ENCODE measurements at regions not wholly inside any gene's neighbourhood (a gene's known extent, or its start where the extent isn't known, plus 50 kb on each side); places are given as distances from the start of the nearest gene placed in this dataset.
A peak's percentile ranks its signal among the peaks of the same experiment; 100 is the strongest.

DNA sequence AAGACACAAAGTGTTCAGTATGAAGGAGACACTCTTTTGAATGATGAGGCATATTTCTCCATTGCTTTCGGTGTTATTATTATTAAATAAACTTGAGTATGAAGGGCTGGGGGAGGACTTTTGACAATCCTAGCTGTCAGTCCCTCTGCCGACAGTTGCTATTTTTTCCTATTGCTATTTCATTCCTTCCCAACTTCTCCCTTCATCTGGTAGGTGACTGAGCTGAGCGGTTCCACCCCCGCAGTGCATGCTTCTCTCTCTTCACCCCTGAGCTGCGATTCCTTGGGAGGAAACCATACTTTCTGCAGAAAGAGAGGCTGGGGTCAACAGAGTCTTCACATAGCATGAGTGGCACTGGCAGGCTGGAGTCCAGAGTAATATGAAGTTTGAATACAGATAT is 261.2 kb upstream of the TAC1 start:
- no peak for DNase-seq

DNA sequence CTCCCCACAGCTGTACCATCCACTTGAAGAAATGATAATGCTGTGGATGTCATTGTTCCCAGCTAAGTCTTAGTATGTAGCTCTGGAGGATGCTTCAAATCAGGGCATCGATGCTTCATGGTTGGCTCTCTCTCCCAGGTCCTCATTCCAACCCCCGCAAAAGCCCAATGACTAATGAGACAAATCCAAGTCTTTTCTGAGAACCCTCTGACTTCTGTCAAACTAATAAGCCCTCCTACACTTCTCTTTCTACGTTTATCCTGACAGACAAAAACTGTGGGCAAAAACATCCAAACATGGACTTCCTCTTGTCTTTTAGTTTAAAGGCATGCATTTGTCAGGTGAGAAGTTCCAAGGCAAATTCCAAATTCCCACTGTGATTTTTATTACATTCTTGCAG is 260.4 kb upstream of the TAC1 start:
- no peak for DNase-seq

GRCh38 chr7:97479740-97480290 is 252.1 kb upstream of the TAC1 start:
- no peak for DNase-seq

DNA sequence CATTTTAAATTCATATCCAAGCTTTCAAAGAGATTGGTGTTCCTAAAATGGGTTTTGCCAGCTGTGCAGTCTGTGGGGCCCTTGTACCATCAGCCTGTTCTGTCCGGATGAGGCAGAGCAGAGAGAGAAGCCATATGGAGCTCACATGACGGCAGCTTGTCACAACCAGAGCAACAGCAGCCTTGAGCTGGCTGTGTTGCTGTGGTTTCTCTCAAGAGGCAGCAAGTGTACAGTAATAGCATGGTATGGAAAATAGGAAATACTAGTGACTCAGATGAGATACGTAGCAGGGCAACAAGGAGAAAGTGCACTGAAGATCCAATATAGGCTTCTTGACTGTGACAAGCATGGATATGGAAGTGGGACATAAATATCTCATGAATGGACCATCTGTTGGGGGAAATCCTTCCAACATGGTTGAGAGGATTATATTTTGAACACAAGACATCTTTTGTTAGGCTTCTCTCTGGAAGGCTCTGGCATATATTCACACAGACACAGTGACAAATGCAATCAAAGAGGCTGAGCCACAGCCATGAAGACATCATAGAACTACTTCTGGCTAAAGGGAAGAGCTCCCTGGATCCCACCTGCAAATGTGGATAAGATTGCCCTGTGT is 251.0 kb upstream of the TAC1 start:
- DNase-seq = peak; percentile 53

DNA sequence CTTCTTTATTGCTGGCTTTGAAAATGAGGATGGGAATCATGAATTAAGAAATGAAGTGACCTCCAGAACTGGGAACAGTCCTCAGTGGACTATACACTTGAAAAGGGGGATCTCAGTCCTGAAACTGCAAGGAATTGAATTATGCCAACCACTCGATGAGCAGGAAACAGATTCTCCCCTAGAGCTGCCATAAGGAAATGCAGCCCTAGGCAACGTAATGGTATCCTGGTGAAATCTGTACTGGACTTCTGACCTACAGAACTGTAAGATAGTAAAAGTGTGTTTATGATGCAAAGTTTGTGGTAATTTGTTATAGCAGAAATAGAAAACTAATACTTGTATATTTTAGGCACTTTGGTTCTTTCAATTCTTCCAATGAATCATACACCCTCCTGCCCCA is 236.4 kb upstream of the TAC1 start:
- DNase-seq = no peak

DNA sequence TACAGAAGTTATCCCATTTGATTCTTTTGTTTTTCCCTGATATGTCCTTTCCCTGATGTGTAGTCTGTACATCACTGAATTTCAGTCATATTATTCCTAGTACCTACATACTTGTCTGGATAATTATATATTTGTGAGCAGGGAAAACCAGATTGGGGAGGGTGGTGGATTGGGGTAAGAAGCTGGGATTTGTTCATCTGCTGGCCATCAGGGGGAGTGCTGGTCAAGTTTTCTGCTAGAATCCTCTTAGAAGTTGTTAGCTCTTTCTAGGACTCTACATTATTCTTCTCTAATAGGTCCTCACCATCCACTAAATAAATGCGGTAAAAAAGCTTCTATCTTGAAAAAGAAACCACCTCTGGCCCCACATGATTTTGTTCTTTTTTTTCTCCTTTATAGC is 232.7 kb upstream of the TAC1 start:
- DNase-seq = no peak

DNA sequence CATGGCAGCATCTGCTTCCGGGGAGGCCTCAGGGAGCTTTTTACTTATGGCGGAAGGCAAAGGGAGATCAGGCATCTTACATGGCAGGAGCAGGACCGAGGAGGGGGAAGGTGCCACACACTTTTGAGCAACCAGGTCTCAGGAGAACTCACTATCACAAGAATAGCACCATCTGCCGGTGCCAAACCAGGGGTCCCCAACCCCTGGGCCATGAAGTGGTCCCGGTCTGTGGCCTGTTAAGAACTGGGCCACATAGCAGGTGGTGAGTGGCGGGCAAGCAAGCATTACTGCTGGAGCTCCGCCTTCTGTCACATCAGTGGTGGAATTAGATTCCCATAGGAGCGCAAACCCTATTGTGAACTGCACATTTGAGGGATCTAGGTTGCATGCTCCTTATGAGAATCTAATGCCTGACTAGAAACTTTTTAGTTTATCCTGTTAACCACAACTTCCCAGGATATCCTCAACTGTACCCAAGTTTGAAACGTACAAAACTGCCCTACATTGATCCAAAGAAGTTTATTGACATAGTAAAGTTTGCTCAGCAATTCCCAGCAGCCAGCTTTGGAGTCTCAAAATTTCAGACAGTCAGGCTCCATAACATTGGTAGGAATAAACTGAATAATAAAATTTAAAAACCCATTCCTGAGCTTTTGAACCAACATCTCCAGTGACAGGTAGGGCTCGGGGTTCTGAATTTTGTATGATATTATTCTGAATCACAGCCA is 228.4 kb upstream of the TAC1 start:
- no peak for DNase-seq

- no peak for DNase-seq
These were observed 225.2 kb upstream of the TAC1 start for GRCh38 chr7:97506728-97507127.

- DNase-seq = no peak
These were observed 219.3 kb upstream of the TAC1 start for GRCh38 chr7:97512441-97513207.

DNA sequence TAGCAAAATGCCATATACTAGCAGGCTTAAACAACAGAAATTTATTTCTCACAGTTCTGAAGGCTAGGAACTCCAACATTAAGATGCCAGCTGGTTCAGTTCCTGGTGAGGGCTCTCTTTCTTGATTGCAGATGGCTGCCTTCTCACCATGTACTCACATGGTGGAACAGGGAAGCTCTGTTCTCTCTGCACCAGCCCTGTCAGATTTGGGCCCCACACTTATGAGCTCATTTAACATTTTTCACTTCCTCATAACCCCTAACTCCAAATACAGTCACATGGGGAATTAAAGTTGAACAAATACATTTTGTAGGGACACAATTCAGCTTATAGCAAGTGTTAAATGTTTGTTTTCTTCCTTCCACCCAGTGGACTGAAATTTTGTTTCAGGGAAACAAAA is 218.6 kb upstream of the TAC1 start:
- DNase-seq = no peak

DNA sequence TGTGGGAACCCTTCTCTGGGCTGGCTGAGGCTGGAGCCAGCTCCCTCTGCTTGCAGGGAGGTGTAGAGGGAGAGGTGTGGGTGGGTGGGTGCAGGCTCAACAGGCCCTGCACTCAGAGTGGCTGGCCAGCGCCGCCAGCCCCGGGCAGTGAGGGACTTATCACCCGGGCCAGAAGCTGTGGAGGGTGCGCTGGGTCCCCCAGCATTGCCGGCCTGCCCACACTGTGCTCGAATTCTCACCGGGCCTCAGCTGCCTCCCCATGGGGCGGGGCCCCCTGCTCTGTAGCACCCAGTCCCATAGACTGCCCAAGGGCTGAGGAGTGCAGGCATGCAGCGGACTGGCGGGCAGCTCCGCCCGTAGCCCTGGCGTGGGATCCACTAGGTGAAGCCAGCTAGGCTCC is 190.7 kb upstream of the TAC1 start:
- DNase-seq = no peak

DNA sequence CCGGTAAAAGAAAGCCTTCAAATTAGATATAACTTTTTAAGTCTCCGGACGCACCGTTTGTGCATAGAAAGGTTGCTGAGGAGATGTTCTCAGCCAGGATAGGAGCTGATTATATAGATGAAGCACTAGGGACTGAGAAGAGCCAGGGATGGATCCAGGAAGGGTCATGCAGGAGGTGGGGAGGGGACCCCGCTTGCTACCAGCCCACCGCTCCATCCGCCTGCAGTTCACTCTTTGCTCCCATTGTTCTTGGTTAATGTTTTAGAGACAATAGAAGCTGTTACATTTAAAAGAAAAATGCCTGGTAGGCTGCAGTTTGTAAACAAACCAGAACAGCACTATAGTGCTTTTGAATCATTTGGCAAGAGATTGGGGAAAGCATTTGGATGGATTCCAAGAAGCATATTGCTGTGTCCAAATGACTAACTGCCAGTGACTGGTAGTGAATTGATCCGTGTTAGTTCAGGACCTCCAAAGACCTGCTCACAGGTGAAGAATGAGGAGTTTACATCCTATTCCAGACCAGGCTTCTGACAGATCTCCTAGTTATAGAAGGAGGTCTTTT is 175.9 kb upstream of the TAC1 start:
- DNase-seq = no peak

DNA sequence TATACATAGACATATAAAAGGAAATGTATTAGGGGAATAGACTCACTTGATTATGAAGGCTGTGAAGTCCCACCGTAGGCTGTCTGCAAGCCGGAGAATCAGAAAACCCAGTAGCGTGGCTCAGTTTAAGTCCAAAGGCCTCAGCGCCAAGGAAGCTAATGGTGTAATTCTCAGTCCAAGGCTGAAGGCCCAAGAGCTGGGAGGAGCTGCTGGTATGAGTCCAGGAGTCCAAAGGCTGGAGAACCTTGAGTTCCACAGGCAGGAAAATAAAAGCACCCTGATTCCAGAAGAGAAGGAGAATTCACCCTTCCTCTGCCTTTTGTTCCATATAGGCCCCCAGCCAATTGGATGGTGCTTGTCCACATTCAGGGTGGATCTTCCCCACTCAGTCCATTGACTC is 166.2 kb upstream of the TAC1 start:
- no peak for DNase-seq

DNA sequence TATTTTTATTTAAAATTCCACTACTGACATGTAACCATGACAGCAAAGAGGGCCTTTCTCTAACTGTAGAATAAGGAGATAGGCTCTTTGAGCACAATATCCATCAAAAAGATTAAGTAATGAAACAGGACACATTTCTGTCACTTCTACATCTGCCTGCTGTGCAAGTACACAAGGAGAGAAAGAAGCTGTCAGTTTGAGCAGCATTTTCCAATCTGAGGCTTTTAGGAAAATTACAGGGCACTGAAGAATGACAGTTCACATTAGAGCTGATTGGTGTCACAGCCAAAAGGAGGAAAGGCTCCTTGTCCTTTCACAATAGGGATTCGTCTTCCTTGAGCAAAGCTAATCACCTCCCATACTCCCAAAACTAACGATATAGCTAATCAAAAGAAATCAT is 158.8 kb upstream of the TAC1 start:
- DNase-seq = no peak

- DNase-seq = no peak
These were observed 155.8 kb upstream of the TAC1 start for GRCh38 chr7:97576043-97576442.

DNA sequence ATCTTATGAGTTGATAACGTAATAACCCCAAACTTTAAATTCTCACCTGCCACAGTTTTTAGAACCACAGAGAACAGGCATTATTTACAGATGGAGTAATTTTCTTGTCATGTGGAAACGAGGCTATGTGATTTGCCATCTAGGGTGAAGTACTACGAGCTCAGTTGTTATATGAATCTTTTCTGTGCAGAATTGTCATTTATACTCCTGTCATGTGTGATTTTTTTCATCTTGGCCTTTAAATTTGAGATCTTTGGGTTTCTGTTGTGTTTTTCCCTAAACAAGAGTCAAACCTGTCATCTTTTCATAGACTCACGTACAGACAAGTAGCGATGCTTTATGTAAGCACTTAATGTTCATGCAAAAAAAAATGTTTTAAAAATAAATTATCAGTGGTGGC is 153.7 kb upstream of the TAC1 start:
- no peak for DNase-seq

DNA sequence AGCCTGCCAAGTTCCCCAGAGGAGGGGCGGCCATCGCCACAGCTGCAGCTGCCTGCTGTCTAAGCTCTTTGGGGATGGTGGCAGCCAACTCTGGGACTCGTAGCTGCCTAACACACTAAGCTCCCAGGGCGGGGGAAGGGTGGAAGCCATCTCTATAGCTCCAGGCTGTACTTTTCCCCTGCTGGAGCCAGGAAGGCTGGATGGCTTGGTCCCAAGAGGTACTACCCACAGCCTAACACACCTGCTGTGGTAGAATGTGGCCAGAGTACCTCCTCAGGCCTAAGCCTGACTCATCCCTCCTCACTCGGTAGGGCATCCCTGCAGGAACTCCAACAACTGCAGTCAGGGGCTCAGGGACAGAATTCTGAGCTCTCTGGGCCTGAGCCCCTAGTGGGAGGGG is 151.7 kb upstream of the TAC1 start:
- DNase-seq = no peak

DNA sequence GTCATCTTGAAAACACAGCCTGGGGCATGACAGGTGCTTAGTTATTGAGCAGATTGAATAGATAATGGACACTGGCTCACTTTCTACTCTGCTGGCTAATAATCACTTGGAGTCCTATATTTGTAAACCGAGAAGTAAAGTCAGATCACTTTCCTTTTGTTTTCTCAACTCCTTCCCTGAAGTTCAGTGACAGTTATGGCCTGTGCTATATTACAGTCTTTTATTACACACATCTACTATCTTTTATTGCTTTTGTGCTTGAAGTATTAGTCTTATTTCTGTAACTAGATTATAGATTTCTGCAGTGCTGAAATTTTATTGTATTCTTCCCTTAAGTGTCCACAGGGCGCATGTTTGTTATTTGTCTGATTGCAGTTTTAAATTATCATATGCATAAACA is 136.4 kb upstream of the TAC1 start:
- no peak for DNase-seq

DNA sequence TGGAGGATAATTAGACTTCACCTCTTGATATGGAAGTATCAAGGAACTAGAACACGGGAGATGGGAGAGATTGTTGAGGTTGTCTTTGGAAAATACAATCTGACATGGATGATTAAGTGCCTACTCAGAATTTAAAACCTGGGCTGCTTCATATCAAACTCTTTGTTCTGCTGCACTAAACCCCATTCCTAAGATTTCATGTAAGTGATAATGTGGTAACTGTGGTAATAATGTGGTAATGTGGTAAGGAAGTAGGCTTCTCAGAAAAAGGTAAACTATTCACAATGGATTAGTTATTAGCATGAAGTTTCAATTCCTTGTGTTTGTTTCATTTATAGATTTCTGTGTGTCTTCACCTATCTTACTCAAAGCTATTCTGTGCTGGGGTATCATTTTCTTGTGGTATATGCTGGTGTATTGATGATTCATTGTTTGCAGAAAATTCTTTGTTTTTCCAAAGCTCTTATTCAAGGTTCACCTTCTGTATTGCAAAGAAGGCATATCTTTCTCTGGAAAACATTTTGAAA is 129.9 kb upstream of the TAC1 start:
- DNase-seq = no peak

GRCh38 chr7:97620495-97620894 is 111.4 kb upstream of the TAC1 start:
- no peak for DNase-seq

DNA sequence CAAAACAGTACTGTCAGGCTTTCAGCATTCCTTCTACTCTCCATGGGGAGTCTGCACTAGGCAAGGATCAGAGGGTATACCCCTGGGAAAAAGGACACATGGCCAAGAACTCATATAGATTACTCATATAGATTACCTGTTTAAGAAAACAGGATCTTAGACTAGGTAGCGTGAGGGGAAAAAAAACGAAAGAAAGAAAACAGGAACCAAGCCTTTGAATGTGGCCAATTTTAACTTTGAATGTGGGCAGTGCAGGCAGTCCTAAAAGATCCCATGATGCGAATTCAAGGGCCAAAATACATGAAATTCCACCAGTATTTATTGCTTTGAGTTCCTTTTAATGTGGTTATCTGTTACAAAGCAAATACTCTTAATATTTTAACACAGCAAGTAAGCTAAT is 108.6 kb upstream of the TAC1 start:
- DNase-seq = no peak

DNA sequence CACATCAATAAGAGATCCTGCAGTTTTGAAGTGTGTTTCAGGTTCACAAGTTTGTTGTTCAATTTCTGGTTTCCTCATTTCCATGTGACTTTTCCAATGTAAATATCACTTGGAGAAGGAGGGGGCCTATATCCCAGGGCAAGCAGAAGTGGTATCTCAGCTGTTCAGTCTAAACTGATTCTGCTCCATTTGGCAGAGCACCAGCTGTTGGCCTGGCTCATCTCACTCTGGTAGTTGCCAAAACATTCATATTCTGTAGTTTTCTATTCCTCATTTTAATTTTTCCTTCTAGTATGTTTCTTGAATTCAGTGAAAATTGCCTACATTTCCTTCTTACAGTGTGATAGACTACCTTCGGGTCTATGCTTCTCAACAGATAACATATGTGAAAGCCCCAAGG is 101.8 kb upstream of the TAC1 start:
- DNase-seq = no peak

GRCh38 chr7:97635622-97636021 is 96.3 kb upstream of the TAC1 start:
- no peak for DNase-seq

Data from left hindlimb (tissue), 1 donor.